GM19438 (cell line): ENCODE measurements at regions not wholly inside any gene's neighbourhood (a gene's known extent, or its start where the extent isn't known, plus 50 kb on each side); places are given as distances from the start of the nearest gene placed in this dataset.
"Not testable (repeated sequence)": the region's sequence is repeated elsewhere in the genome, so short reads cannot be mapped to it uniquely, and the experiment has no call there.

ENCODE experiments used
- ATAC-seq: cut with Tn5 transposase; IDR thresholded peaks from one replicate; pipeline ENCODE4 v1.9.1; 2021; ENCODE audit warnings: low read depth; ENCODE audit not compliant: unreplicated experiment

- not testable (repeated sequence) for ATAC-seq
Measured at GRCh38 chr1:91207691-91208090, 185.9 kb upstream of the ZNF644 start.

- not testable (repeated sequence) for ATAC-seq
Measured at GRCh38 chr1:91204150-91204549, 182.3 kb upstream of the ZNF644 start.

GRCh38 chr1:91201694-91202093, 179.9 kb upstream of the ZNF644 start:
- no peak for ATAC-seq

- ATAC-seq: no peak
Measured at GRCh38 chr1:91201176-91201575, 179.3 kb upstream of the ZNF644 start.

GRCh38 chr1:91200675-91201074, 178.8 kb upstream of the ZNF644 start:
- no peak for ATAC-seq

GRCh38 chr1:91199988-91200387, 178.2 kb upstream of the ZNF644 start:
- no peak for ATAC-seq

- no peak for ATAC-seq
Measured at GRCh38 chr1:91190996-91191395, 169.2 kb upstream of the ZNF644 start.

- ATAC-seq: no peak
Measured at GRCh38 chr1:91189096-91189495, 167.3 kb upstream of the ZNF644 start.

GRCh38 chr1:91182807-91183206, 161.0 kb upstream of the ZNF644 start:
- not testable (repeated sequence) for ATAC-seq

GRCh38 chr1:91176250-91176649, 154.4 kb upstream of the ZNF644 start:
- no peak for ATAC-seq

- ATAC-seq: no peak
Measured at GRCh38 chr1:91174734-91175133, 152.9 kb upstream of the ZNF644 start.

- ATAC-seq: no peak
Measured at GRCh38 chr1:91173346-91173890, 151.6 kb upstream of the ZNF644 start.

GRCh38 chr1:91172541-91172940, 150.7 kb upstream of the ZNF644 start:
- ATAC-seq: no peak

GRCh38 chr1:91171898-91172297, 150.1 kb upstream of the ZNF644 start:
- ATAC-seq: no peak

GRCh38 chr1:91170571-91170970, 148.7 kb upstream of the ZNF644 start:
- ATAC-seq: no peak

GRCh38 chr1:91166106-91166712, 144.4 kb upstream of the ZNF644 start:
- ATAC-seq: no peak

- peak; percentile 94 for ATAC-seq
Measured at GRCh38 chr1:91165033-91165654, 143.3 kb upstream of the ZNF644 start.

GRCh38 chr1:91162613-91163012, 140.8 kb upstream of the ZNF644 start:
- no peak for ATAC-seq

- no peak for ATAC-seq
Measured at GRCh38 chr1:91161749-91162148, 139.9 kb upstream of the ZNF644 start.

GRCh38 chr1:91161166-91161565, 139.3 kb upstream of the ZNF644 start:
- no peak for ATAC-seq

- ATAC-seq: no peak
Measured at GRCh38 chr1:91160363-91161075, 138.7 kb upstream of the ZNF644 start.

GRCh38 chr1:91153341-91153740, 131.5 kb upstream of the ZNF644 start:
- no peak for ATAC-seq
